ENCODE measurements at regions not wholly inside any gene's neighbourhood (a gene's known extent, or its start where the extent isn't known, plus 50 kb on each side); places are given as distances from the start of the nearest gene placed in this dataset.

DNA sequence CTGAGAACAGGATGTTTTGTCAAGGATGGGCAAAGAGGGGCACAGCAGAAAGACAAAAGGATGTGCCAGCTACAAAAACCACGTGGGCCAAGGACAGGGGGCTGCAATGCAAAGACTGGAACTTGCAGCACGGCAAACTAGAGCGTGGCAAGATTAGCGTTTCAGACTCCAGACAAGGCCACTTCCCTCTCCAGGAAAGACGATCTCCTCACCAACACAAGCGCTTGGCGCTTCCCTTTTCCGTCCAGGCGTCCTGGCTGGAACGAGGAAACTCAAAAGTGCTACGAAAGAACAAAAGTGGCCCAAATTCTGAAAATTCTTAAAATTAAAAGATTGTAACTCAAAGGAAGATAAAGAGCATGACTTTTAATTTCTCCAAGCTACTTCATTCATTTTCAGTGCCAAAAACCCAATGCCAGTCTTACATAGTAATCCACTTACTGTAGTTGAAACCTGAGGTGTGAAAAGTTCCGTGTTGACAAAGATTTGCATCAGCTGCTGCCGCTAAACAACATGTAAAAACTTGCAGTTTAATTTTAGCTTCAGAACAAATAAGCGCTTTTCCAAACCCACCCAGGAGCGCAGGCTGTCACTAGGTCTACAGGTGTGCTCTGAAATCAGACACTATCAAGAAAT, 207.1 kb upstream of the RREB1 start:
- Histone ChIP-seq H3K36me3 (ENCODE audit: control insufficient read depth in 4 of 4, insufficient read depth in 3 of 4, low read depth in 1 of 4, low read length in 3 of 4) (no peaks in the 10 kb centered on the region), H3K9ac (ENCODE audit: low read depth in 1 of 2, low read length in 2 of 2) (no peak overlapping the region), H3K9me3 (ENCODE audit: control insufficient read depth in 4 of 4, low read length in 3 of 4) (no peaks in the 10 kb centered on the region), H3K4me3 (ENCODE audit: low read depth in 1 of 3, low read length in 3 of 3) (no peak overlapping the region), H3K4me1 (ENCODE audit: control insufficient read depth in 4 of 4, insufficient read depth in 4 of 4, low read length in 3 of 4) (no peaks in the 10 kb centered on the region), H3K27ac (ENCODE audit: low read depth in 1 of 2, low read length in 2 of 2) (no peak overlapping the region), H3K27me3 (ENCODE audit: control insufficient read depth in 4 of 4, insufficient read depth in 4 of 4, low read length in 3 of 4) (no peaks in the 10 kb centered on the region)
- WGBS = 82% methylated on average over 15 of the region's 15 CpGs
- no peak for TF ChIP-seq TAF1 (conservative IDR thresholded peaks at IDR 0.05)
- TF ChIP-seq NR2F2 (IDR thresholded peaks at IDR 0.05) = no peak
- TF ChIP-seq HNF4G (IDR thresholded peaks at IDR 0.05) = no peak
- TF ChIP-seq SP1 (IDR thresholded peaks at IDR 0.05) = no peak
- TF ChIP-seq, protein P1, sequence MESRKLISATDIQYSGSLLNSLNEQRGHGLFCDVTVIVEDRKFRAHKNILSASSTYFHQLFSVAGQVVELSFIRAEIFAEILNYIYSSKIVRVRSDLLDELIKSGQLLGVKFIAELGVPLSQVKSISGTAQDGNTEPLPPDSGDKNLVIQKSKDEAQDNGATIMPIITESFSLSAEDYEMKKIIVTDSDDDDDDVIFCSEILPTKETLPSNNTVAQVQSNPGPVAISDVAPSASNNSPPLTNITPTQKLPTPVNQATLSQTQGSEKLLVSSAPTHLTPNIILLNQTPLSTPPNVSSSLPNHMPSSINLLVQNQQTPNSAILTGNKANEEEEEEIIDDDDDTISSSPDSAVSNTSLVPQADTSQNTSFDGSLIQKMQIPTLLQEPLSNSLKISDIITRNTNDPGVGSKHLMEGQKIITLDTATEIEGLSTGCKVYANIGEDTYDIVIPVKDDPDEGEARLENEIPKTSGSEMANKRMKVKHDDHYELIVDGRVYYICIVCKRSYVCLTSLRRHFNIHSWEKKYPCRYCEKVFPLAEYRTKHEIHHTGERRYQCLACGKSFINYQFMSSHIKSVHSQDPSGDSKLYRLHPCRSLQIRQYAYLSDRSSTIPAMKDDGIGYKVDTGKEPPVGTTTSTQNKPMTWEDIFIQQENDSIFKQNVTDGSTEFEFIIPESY (IDR thresholded peaks at IDR 0.05) = no peak
- TF ChIP-seq, protein P2, sequence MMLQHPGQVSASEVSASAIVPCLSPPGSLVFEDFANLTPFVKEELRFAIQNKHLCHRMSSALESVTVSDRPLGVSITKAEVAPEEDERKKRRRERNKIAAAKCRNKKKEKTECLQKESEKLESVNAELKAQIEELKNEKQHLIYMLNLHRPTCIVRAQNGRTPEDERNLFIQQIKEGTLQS (IDR thresholded peaks at IDR 0.05) = no peak
- no peak for TF ChIP-seq JUND (IDR thresholded peaks at IDR 0.05)
- TF ChIP-seq GABPA (IDR thresholded peaks at IDR 0.05 in 1 of 2, conservative IDR thresholded peaks at IDR 0.05 in 1 of 2) = no peak
- TF ChIP-seq, protein P3, sequence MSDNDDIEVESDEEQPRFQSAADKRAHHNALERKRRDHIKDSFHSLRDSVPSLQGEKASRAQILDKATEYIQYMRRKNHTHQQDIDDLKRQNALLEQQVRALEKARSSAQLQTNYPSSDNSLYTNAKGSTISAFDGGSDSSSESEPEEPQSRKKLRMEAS (IDR thresholded peaks at IDR 0.05) = no peak
- no peak for TF ChIP-seq FOXA2 (IDR thresholded peaks at IDR 0.05)
- TF ChIP-seq EGR1 (IDR thresholded peaks at IDR 0.05; ENCODE audit: low read depth in 2 of 2) = no peak
- TF ChIP-seq RAD21 (IDR thresholded peaks at IDR 0.05) = no peak
- no peak for TF ChIP-seq RXRA (IDR thresholded peaks at IDR 0.05)
- no peak for TF ChIP-seq FOXA1 (IDR thresholded peaks at IDR 0.05)
- TF ChIP-seq, protein P4, sequence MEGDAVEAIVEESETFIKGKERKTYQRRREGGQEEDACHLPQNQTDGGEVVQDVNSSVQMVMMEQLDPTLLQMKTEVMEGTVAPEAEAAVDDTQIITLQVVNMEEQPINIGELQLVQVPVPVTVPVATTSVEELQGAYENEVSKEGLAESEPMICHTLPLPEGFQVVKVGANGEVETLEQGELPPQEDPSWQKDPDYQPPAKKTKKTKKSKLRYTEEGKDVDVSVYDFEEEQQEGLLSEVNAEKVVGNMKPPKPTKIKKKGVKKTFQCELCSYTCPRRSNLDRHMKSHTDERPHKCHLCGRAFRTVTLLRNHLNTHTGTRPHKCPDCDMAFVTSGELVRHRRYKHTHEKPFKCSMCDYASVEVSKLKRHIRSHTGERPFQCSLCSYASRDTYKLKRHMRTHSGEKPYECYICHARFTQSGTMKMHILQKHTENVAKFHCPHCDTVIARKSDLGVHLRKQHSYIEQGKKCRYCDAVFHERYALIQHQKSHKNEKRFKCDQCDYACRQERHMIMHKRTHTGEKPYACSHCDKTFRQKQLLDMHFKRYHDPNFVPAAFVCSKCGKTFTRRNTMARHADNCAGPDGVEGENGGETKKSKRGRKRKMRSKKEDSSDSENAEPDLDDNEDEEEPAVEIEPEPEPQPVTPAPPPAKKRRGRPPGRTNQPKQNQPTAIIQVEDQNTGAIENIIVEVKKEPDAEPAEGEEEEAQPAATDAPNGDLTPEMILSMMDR (IDR thresholded peaks at IDR 0.05; ENCODE audit: low read depth, low read length, missing input control) = no peak
- TF ChIP-seq, protein P5, sequence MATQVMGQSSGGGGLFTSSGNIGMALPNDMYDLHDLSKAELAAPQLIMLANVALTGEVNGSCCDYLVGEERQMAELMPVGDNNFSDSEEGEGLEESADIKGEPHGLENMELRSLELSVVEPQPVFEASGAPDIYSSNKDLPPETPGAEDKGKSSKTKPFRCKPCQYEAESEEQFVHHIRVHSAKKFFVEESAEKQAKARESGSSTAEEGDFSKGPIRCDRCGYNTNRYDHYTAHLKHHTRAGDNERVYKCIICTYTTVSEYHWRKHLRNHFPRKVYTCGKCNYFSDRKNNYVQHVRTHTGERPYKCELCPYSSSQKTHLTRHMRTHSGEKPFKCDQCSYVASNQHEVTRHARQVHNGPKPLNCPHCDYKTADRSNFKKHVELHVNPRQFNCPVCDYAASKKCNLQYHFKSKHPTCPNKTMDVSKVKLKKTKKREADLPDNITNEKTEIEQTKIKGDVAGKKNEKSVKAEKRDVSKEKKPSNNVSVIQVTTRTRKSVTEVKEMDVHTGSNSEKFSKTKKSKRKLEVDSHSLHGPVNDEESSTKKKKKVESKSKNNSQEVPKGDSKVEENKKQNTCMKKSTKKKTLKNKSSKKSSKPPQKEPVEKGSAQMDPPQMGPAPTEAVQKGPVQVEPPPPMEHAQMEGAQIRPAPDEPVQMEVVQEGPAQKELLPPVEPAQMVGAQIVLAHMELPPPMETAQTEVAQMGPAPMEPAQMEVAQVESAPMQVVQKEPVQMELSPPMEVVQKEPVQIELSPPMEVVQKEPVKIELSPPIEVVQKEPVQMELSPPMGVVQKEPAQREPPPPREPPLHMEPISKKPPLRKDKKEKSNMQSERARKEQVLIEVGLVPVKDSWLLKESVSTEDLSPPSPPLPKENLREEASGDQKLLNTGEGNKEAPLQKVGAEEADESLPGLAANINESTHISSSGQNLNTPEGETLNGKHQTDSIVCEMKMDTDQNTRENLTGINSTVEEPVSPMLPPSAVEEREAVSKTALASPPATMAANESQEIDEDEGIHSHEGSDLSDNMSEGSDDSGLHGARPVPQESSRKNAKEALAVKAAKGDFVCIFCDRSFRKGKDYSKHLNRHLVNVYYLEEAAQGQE (IDR thresholded peaks at IDR 0.05) = no peak
- no peak for TF ChIP-seq YY1 (IDR thresholded peaks at IDR 0.05)
- no peak for DNase-seq (ENCODE audit: low spot score)

Data from liver (tissue), 8 donors.